ENCODE measurements at regions not wholly inside any gene's neighbourhood (a gene's known extent, or its start where the extent isn't known, plus 50 kb on each side); places are given as distances from the start of the nearest gene placed in this dataset.

DNA sequence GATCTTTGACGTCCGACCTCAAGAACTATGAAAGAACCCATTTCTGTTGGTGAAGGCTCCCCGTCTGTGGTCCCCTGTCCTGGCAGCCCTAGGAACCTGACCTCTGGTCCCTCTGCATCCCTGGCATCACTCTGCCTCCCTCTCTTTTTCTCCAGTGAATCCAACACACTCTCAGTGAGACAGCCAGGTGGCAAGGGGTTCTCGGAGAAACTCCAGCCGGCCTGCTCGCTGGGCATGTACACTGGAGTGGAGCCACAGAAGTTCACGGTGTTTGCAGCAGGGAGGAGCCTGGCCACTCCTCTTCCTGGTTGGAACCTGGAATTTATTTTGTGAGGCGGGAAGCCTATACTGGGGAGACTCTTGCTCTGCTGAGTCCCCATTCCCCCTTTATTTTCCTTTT, 230.2 kb upstream of the AJAP1 start:
- BruUV-seq (replicated peaks) = no TSS peak
- H3K27me3 ChIP-seq (ENCODE audit: control insufficient read depth, insufficient read depth, low read length) = no peaks in the 10 kb centered on the region
- CTCF ChIA-PET = no interaction called here
- in situ Hi-C loops (cut with HindIII; ENCODE audit: low pct_unique_long_range_greater_than_20kb, low sequenced_read_pairs) = no loop called here
- H3K4me3 ChIP-seq (ENCODE audit: low read depth in 2 of 2, low read length in 2 of 2) = no peak overlapping the region
- no peak for TF ChIP-seq POLR2AphosphoS5 (IDR thresholded peaks at IDR 0.05; ENCODE audit: low read depth, low read length)
- TF ChIP-seq, protein P1, sequence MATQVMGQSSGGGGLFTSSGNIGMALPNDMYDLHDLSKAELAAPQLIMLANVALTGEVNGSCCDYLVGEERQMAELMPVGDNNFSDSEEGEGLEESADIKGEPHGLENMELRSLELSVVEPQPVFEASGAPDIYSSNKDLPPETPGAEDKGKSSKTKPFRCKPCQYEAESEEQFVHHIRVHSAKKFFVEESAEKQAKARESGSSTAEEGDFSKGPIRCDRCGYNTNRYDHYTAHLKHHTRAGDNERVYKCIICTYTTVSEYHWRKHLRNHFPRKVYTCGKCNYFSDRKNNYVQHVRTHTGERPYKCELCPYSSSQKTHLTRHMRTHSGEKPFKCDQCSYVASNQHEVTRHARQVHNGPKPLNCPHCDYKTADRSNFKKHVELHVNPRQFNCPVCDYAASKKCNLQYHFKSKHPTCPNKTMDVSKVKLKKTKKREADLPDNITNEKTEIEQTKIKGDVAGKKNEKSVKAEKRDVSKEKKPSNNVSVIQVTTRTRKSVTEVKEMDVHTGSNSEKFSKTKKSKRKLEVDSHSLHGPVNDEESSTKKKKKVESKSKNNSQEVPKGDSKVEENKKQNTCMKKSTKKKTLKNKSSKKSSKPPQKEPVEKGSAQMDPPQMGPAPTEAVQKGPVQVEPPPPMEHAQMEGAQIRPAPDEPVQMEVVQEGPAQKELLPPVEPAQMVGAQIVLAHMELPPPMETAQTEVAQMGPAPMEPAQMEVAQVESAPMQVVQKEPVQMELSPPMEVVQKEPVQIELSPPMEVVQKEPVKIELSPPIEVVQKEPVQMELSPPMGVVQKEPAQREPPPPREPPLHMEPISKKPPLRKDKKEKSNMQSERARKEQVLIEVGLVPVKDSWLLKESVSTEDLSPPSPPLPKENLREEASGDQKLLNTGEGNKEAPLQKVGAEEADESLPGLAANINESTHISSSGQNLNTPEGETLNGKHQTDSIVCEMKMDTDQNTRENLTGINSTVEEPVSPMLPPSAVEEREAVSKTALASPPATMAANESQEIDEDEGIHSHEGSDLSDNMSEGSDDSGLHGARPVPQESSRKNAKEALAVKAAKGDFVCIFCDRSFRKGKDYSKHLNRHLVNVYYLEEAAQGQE (IDR thresholded peaks at IDR 0.05; ENCODE audit: insufficient read depth in 1 of 2, low read depth in 2 of 2, low read length in 1 of 2) = no peak
- no peak for TF ChIP-seq TCF7L2 (IDR thresholded peaks at IDR 0.05; ENCODE audit: low read depth, low read length)
- TF ChIP-seq, protein P2, sequence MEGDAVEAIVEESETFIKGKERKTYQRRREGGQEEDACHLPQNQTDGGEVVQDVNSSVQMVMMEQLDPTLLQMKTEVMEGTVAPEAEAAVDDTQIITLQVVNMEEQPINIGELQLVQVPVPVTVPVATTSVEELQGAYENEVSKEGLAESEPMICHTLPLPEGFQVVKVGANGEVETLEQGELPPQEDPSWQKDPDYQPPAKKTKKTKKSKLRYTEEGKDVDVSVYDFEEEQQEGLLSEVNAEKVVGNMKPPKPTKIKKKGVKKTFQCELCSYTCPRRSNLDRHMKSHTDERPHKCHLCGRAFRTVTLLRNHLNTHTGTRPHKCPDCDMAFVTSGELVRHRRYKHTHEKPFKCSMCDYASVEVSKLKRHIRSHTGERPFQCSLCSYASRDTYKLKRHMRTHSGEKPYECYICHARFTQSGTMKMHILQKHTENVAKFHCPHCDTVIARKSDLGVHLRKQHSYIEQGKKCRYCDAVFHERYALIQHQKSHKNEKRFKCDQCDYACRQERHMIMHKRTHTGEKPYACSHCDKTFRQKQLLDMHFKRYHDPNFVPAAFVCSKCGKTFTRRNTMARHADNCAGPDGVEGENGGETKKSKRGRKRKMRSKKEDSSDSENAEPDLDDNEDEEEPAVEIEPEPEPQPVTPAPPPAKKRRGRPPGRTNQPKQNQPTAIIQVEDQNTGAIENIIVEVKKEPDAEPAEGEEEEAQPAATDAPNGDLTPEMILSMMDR (IDR thresholded peaks at IDR 0.05) = no peak
- no peak for TF ChIP-seq SIN3A (IDR thresholded peaks at IDR 0.05; ENCODE audit: borderline replicate concordance, insufficient read depth, low read depth, low read length)
- intact Hi-C loops (cut with micrococcal nuclease; ENCODE audit: unreplicated experiment) = no loop called here
- no peak for ATAC-seq
- DNase-seq (ENCODE audit: low read depth, low spot score) = no peak
- POLR2A ChIA-PET = no interaction called here
- H3K36me3 ChIP-seq (ENCODE audit: control insufficient read depth, insufficient read depth, low read length) = no peaks in the 10 kb centered on the region
- H3K27ac ChIP-seq (ENCODE audit: low read length) = no peak overlapping the region
- H3K4me1 ChIP-seq (ENCODE audit: control insufficient read depth, insufficient read depth, low read length) = no peaks in the 10 kb centered on the region
- no peaks in the 10 kb centered on the region for H3K9me3 ChIP-seq (ENCODE audit: control insufficient read depth, insufficient read depth, low read depth, low read length)

DNA sequence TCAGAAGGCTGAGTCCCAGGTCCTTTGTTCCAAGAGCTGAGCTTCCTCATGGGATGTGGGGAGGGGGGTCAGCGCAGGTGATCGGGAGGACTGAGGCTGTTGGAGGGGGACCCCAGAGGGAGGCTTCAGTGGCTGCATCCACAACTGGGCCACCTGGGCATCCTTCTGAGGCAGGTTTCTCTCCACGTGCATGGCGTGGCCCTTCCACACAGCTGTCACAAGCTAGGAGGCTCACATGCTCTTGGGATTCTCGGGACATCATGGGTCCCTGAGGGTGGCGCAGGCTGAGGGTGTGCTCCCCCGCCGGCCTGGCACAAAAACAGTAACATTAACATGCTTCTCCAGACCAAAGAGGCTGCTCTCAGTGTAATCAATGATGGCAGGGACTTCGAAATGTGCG, 229.6 kb upstream of the AJAP1 start:
- in situ Hi-C loops (cut with HindIII; ENCODE audit: low pct_unique_long_range_greater_than_20kb, low sequenced_read_pairs) = no loop called here
- POLR2A ChIA-PET = no interaction called here
- BruUV-seq (replicated peaks) = no TSS peak

More for the DNA sequence above, 229.6 kb upstream of the AJAP1 start:
- TF ChIP-seq SIN3A (IDR thresholded peaks at IDR 0.05; ENCODE audit: borderline replicate concordance, insufficient read depth, low read depth, low read length) (no peak), POLR2AphosphoS5 (IDR thresholded peaks at IDR 0.05; ENCODE audit: low read depth, low read length) (no peak), TCF7L2 (IDR thresholded peaks at IDR 0.05; ENCODE audit: low read depth, low read length) (no peak)
- TF ChIP-seq, protein P2 (IDR thresholded peaks at IDR 0.05) = no peak
- TF ChIP-seq, protein P1 (IDR thresholded peaks at IDR 0.05; ENCODE audit: insufficient read depth in 1 of 2, low read depth in 2 of 2, low read length in 1 of 2) = no peak
- ATAC-seq = no peak
- no peaks in the 10 kb centered on the region for H3K27me3 ChIP-seq (ENCODE audit: control insufficient read depth, insufficient read depth, low read length)
- intact Hi-C loops (cut with micrococcal nuclease; ENCODE audit: unreplicated experiment) = no loop called here
- H3K4me3 ChIP-seq (ENCODE audit: low read depth in 2 of 2, low read length in 2 of 2) = no peak overlapping the region
- no peak for DNase-seq (ENCODE audit: low read depth, low spot score)
- CTCF ChIA-PET = no interaction called here
- no peaks in the 10 kb centered on the region for H3K9me3 ChIP-seq (ENCODE audit: control insufficient read depth, insufficient read depth, low read depth, low read length)
- no peaks in the 10 kb centered on the region for H3K36me3 ChIP-seq (ENCODE audit: control insufficient read depth, insufficient read depth, low read length)
- H3K4me1 ChIP-seq (ENCODE audit: control insufficient read depth, insufficient read depth, low read length) = no peaks in the 10 kb centered on the region
- no peak overlapping the region for H3K27ac ChIP-seq (ENCODE audit: low read length)

Measured in Panc1 (cell line).